ENCODE measurements at regions not wholly inside any gene's neighbourhood (a gene's known extent, or its start where the extent isn't known, plus 50 kb on each side); places are given as distances from the start of the nearest gene placed in this dataset.
"Not testable (repeated sequence)": the region's sequence is repeated elsewhere in the genome, so short reads cannot be mapped to it uniquely, and the experiment has no call there.

DNA sequence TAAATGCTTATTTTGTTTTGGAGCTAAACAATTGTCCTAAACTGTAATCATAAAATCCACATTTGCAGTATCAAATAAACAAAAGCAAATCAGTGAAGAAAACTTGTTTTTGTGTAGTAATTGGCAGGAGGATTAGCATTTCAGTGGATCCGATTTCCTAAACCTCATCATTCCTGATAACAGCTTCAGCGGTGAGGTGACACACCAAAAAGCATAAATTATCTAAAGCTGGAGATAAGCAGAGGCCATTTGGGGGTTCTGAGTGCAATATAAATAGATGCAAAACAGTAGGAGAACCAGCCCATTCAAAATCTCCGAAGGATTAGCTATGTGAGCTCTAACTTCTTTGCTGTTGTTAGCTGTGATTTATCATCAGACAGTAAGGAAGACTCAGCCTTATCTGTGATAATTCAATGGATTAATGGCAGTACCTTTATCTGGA, 235.8 kb downstream of the EPHA7 start:
- no CpG with 5 or more reads among the region's 3 CpGs for WGBS (ENCODE audit: insufficient coverage, insufficient read length)

GRCh38 chr6:93182938-93183479, 236.3 kb downstream of the EPHA7 start:
- DNase-seq (ENCODE audit: low read depth, low spot score), result no peak
- WGBS (ENCODE audit: insufficient coverage, insufficient read length), result no CpG with 5 or more reads among the region's 2 CpGs
- Histone ChIP-seq H3K36me3 (ENCODE audit: control insufficient read depth, insufficient read depth, low read length) (no peaks in the 10 kb centered on the region), H3K9me3 (ENCODE audit: control insufficient read depth, insufficient read depth, low read length) (no peaks in the 10 kb centered on the region), H3K27me3 (ENCODE audit: control insufficient read depth, insufficient read depth, low read length) (no peaks in the 10 kb centered on the region), H3K27ac (ENCODE audit: low read length) (no peak overlapping the region), H3K4me3 (ENCODE audit: low read length) (no peak overlapping the region), H3K4me1 (ENCODE audit: control insufficient read depth, insufficient read depth, low read length) (no peaks in the 10 kb centered on the region)

More for the DNA sequence above, 235.8 kb downstream of the EPHA7 start:
- H3K4me1 ChIP-seq (ENCODE audit: control insufficient read depth, insufficient read depth, low read length), result no peaks in the 10 kb centered on the region
- no peaks in the 10 kb centered on the region for H3K36me3 ChIP-seq (ENCODE audit: control insufficient read depth, insufficient read depth, low read length)
- no peaks in the 10 kb centered on the region for H3K9me3 ChIP-seq (ENCODE audit: control insufficient read depth, insufficient read depth, low read length)
- no peak overlapping the region for H3K27ac ChIP-seq (ENCODE audit: low read length)
- no peak overlapping the region for H3K4me3 ChIP-seq (ENCODE audit: low read length)
- DNase-seq (ENCODE audit: low read depth, low spot score), result no peak
- H3K27me3 ChIP-seq (ENCODE audit: control insufficient read depth, insufficient read depth, low read length), result no peaks in the 10 kb centered on the region

DNA sequence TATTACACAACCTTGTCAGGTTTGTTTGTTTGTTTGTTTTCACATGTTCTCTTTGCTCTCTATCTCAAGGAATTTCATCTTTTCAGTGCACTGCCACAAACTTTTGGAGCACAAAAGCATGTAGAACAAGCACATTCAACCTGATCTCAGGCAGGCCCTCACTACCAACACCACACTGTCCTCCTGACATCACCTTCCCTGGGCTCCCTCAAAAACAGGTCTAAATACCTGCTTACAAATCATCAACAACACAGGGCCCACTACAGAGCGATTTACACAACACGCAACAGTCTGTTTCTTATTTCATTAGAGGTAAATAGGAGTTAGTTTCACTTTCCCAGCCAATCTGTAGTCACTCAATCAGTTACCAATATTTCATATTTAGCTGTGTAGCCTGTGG, 241.4 kb downstream of the EPHA7 start:
- WGBS (ENCODE audit: insufficient coverage, insufficient read length), result no CpG with 5 or more reads among the region's 2 CpGs
- Histone ChIP-seq H3K27me3 (ENCODE audit: control insufficient read depth, insufficient read depth, low read length) (no peaks in the 10 kb centered on the region), H3K4me3 (ENCODE audit: low read length) (no peak overlapping the region), H3K9me3 (ENCODE audit: control insufficient read depth, insufficient read depth, low read length) (no peaks in the 10 kb centered on the region), H3K4me1 (ENCODE audit: control insufficient read depth, insufficient read depth, low read length) (no peaks in the 10 kb centered on the region), H3K36me3 (ENCODE audit: control insufficient read depth, insufficient read depth, low read length) (no peaks in the 10 kb centered on the region), H3K27ac (ENCODE audit: low read length) (no peak overlapping the region)
- DNase-seq (ENCODE audit: low read depth, low spot score), result no peak

- DNase-seq (ENCODE audit: low read depth, low spot score), result no peak
- no CpG with 5 or more reads among the region's 3 CpGs for WGBS (ENCODE audit: insufficient coverage, insufficient read length)
- Histone ChIP-seq H3K9me3 (ENCODE audit: control insufficient read depth, insufficient read depth, low read length) (no peaks in the 10 kb centered on the region), H3K27ac (ENCODE audit: low read length) (no peak overlapping the region), H3K4me3 (ENCODE audit: low read length) (no peak overlapping the region), H3K4me1 (ENCODE audit: control insufficient read depth, insufficient read depth, low read length) (no peaks in the 10 kb centered on the region), H3K27me3 (ENCODE audit: control insufficient read depth, insufficient read depth, low read length) (no peaks in the 10 kb centered on the region), H3K36me3 (ENCODE audit: control insufficient read depth, insufficient read depth, low read length) (no peaks in the 10 kb centered on the region)
Measured at GRCh38 chr6:93177438-93177837, 241.9 kb downstream of the EPHA7 start.

DNA sequence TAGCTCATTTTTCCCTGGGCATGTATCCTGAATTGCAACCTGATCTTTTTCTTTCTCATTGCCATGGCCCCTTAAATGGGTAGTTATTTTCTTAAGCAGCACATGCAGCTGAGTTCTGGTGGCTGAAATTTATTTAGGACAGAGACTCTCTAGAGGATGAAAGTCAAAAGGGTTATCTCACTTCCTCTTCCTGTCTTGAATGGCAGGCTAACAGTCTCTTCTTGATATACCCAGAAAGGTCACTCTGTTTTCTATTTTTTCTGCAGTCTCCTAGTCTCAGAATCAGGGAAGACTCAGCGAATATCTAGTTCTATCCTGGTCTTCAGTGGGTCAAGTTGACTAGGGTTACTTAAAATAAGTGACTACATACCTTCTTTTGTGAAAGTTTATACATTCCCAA, 243.3 kb downstream of the EPHA7 start:
- Histone ChIP-seq H3K27ac (ENCODE audit: low read length) (no peak overlapping the region), H3K9me3 (ENCODE audit: control insufficient read depth, insufficient read depth, low read length) (no peaks in the 10 kb centered on the region), H3K4me3 (ENCODE audit: low read length) (no peak overlapping the region), H3K27me3 (ENCODE audit: control insufficient read depth, insufficient read depth, low read length) (no peaks in the 10 kb centered on the region), H3K36me3 (ENCODE audit: control insufficient read depth, insufficient read depth, low read length) (no peaks in the 10 kb centered on the region), H3K4me1 (ENCODE audit: control insufficient read depth, insufficient read depth, low read length) (no peaks in the 10 kb centered on the region)
- no CpG with 5 or more reads among the region's 1 CpG for WGBS (ENCODE audit: insufficient coverage, insufficient read length)
- no peak for DNase-seq (ENCODE audit: low read depth, low spot score)

GRCh38 chr6:93173573-93173972, 245.8 kb downstream of the EPHA7 start:
- DNase-seq (ENCODE audit: low read depth, low spot score); H3K9me3 ChIP-seq (ENCODE audit: control insufficient read depth, insufficient read depth, low read length); H3K27ac ChIP-seq (ENCODE audit: low read length); H3K4me3 ChIP-seq (ENCODE audit: low read length); H3K4me1 ChIP-seq (ENCODE audit: control insufficient read depth, insufficient read depth, low read length); H3K27me3 ChIP-seq (ENCODE audit: control insufficient read depth, insufficient read depth, low read length); H3K36me3 ChIP-seq (ENCODE audit: control insufficient read depth, insufficient read depth, low read length): not testable (repeated sequence)
- no CpG with 5 or more reads among the region's 10 CpGs for whole genome bisulfite sequencing (ENCODE audit: insufficient coverage, insufficient read length)

DNA sequence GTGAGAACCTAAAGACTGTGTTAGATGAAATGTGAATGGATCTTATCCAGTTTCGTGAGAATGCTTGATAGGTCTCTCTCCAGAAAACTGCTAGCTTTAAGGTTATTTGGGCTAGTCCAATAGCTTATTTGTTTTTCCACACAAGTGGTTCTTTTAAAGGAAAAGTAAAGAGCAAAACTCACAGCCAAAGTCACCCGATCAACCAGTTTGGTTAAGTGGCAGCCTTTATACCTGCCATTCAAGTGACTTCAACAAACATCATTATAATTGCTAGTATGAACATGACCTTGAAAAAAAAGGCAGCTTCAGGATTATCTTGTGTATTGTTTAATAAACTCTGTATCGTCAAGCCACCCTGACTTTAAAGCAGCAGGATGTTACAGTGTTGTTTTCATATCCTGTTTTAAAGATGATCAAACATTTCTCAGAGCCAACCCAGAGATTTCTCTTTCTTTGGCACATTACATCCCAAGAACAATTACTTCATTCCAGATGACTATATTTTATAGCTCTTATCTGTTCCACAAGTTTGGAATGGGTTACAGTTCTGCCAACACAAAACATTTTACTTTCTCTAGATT, 253.4 kb downstream of the EPHA7 start:
- no peak overlapping the region for H3K4me3 ChIP-seq (ENCODE audit: low read length)
- DNase-seq (ENCODE audit: low read depth, low spot score), result no peak
- H3K36me3 ChIP-seq (ENCODE audit: control insufficient read depth, insufficient read depth, low read length), result no peaks in the 10 kb centered on the region
- H3K9me3 ChIP-seq (ENCODE audit: control insufficient read depth, insufficient read depth, low read length), result no peaks in the 10 kb centered on the region
- H3K4me1 ChIP-seq (ENCODE audit: control insufficient read depth, insufficient read depth, low read length), result no peaks in the 10 kb centered on the region
- no peak overlapping the region for H3K27ac ChIP-seq (ENCODE audit: low read length)
- WGBS (ENCODE audit: insufficient coverage, insufficient read length), result no CpG with 5 or more reads among the region's 3 CpGs
- no peaks in the 10 kb centered on the region for H3K27me3 ChIP-seq (ENCODE audit: control insufficient read depth, insufficient read depth, low read length)

GRCh38 chr6:93164781-93165180, 254.6 kb downstream of the EPHA7 start:
- no peak for DNase-seq (ENCODE audit: low read depth, low spot score)

GRCh38 chr6:93163146-93163545, 256.2 kb downstream of the EPHA7 start:
- Histone ChIP-seq H3K27ac (ENCODE audit: low read length) (no peak overlapping the region), H3K4me3 (ENCODE audit: low read length) (no peak overlapping the region), H3K9me3 (ENCODE audit: control insufficient read depth, insufficient read depth, low read length) (no peaks in the 10 kb centered on the region), H3K36me3 (ENCODE audit: control insufficient read depth, insufficient read depth, low read length) (no peaks in the 10 kb centered on the region), H3K4me1 (ENCODE audit: control insufficient read depth, insufficient read depth, low read length) (no peaks in the 10 kb centered on the region), H3K27me3 (ENCODE audit: control insufficient read depth, insufficient read depth, low read length) (no peaks in the 10 kb centered on the region)
- no CpG with 5 or more reads among the region's 3 CpGs for WGBS (ENCODE audit: insufficient coverage, insufficient read length)
- DNase-seq (ENCODE audit: low read depth, low spot score), result no peak

More at GRCh38 chr6:93164781-93165180, 254.6 kb downstream of the EPHA7 start:
- no peak overlapping the region for H3K4me3 ChIP-seq (ENCODE audit: low read length)
- no peak overlapping the region for H3K27ac ChIP-seq (ENCODE audit: low read length)
- no peaks in the 10 kb centered on the region for H3K36me3 ChIP-seq (ENCODE audit: control insufficient read depth, insufficient read depth, low read length)
- no peaks in the 10 kb centered on the region for H3K27me3 ChIP-seq (ENCODE audit: control insufficient read depth, insufficient read depth, low read length)
- no peaks in the 10 kb centered on the region for H3K9me3 ChIP-seq (ENCODE audit: control insufficient read depth, insufficient read depth, low read length)
- H3K4me1 ChIP-seq (ENCODE audit: control insufficient read depth, insufficient read depth, low read length), result no peaks in the 10 kb centered on the region

- Histone ChIP-seq H3K9me3 (ENCODE audit: control insufficient read depth, insufficient read depth, low read length) (no peaks in the 10 kb centered on the region), H3K27me3 (ENCODE audit: control insufficient read depth, insufficient read depth, low read length) (no peaks in the 10 kb centered on the region), H3K27ac (ENCODE audit: low read length) (no peak overlapping the region), H3K4me1 (ENCODE audit: control insufficient read depth, insufficient read depth, low read length) (no peaks in the 10 kb centered on the region), H3K4me3 (ENCODE audit: low read length) (no peak overlapping the region), H3K36me3 (ENCODE audit: control insufficient read depth, insufficient read depth, low read length) (no peaks in the 10 kb centered on the region)
- no CpG with 5 or more reads among the region's 4 CpGs for WGBS (ENCODE audit: insufficient coverage, insufficient read length)
- DNase-seq (ENCODE audit: low read depth, low spot score), result no peak
Measured at GRCh38 chr6:93139408-93140081, 279.8 kb downstream of the EPHA7 start.

- Histone ChIP-seq H3K36me3 (ENCODE audit: control insufficient read depth, insufficient read depth, low read length) (no peaks in the 10 kb centered on the region), H3K27me3 (ENCODE audit: control insufficient read depth, insufficient read depth, low read length) (no peaks in the 10 kb centered on the region), H3K4me3 (ENCODE audit: low read length) (no peak overlapping the region), H3K27ac (ENCODE audit: low read length) (no peak overlapping the region), H3K9me3 (ENCODE audit: control insufficient read depth, insufficient read depth, low read length) (no peaks in the 10 kb centered on the region), H3K4me1 (ENCODE audit: control insufficient read depth, insufficient read depth, low read length) (no peaks in the 10 kb centered on the region)
- no CpG with 5 or more reads among the region's 2 CpGs for WGBS (ENCODE audit: insufficient coverage, insufficient read length)
- DNase-seq (ENCODE audit: low read depth, low spot score), result no peak
Measured at GRCh38 chr6:93136111-93136510, 283.2 kb downstream of the EPHA7 start.

All from iPS DF 6.9 (cell line).